Bronchial epithelial cell (primary cell): ENCODE measurements at regions not wholly inside any gene's neighbourhood (a gene's known extent, or its start where the extent isn't known, plus 50 kb on each side); places are given as distances from the start of the nearest gene placed in this dataset.

ENCODE experiments used
- DNase-seq: peaks from one replicate; pipeline ENCODE4 v3.0.0-alpha.2; 2010; ENCODE audit warnings: low read depth
- FAIRE-seq: peaks from 2 replicates; lab custom pipeline; 2011; peaks lifted over from hg19 to GRCh38; lab: Jason Lieb, UNC
- H3K27me3 ChIP-seq: 2 replicates; pipeline ENCODE4 v1.5.1; 2011; ENCODE audit warnings: low read length; ENCODE audit not compliant: control insufficient read depth, insufficient read depth
- H3K36me3 ChIP-seq: 2 replicates; pipeline ENCODE4 v1.5.1; 2011; ENCODE audit warnings: low read length; ENCODE audit not compliant: control insufficient read depth, insufficient read depth
- H3K4me3 ChIP-seq: 2 replicates; pipeline ENCODE4 v1.5.1; 2011; ENCODE audit warnings: mild to moderate bottlenecking, low read depth, low read length, control low read depth
- CTCF ChIP-seq: IDR thresholded peaks from 2 replicates; pipeline ENCODE4 v1.5.1; 2011; ENCODE audit warnings: mild to moderate bottlenecking, moderate library complexity, low read length, control low read depth, inconsistent platforms; ENCODE audit not compliant: insufficient read depth, severe bottlenecking

- DNase-seq (no peak), FAIRE-seq (peak; percentile 43)
- Histone ChIP-seq H3K27me3 (peaks cover 4% of the 10 kb centered on the region), H3K36me3 (no peaks in the 10 kb centered on the region), H3K4me3 (no peak overlapping the region)
- no peak for TF ChIP-seq CTCF
These were observed 93.2 kb upstream of the TLE3 start for GRCh38 chr15:70190965-70191364.

- peaks cover 4% of the 10 kb centered on the region for H3K27me3 ChIP-seq
- no peak for FAIRE-seq
These were observed 92.3 kb upstream of the TLE3 start for GRCh38 chr15:70189826-70190695.

GRCh38 chr15:70188286-70188685 lies 90.6 kb upstream of the TLE3 start:
- Histone ChIP-seq H3K4me3 (no peak overlapping the region), H3K36me3 (no peaks in the 10 kb centered on the region), H3K27me3 (peaks cover 4% of the 10 kb centered on the region)
- DNase-seq: no peak
- FAIRE-seq: peak; percentile 13
- TF ChIP-seq CTCF: no peak

More at GRCh38 chr15:70189826-70190695, 92.3 kb upstream of the TLE3 start:
- Histone ChIP-seq H3K36me3 (no peaks in the 10 kb centered on the region), H3K4me3 (no peak overlapping the region)
- no peak for TF ChIP-seq CTCF
- DNase-seq: no peak

- no peak overlapping the region for H3K4me3 ChIP-seq
- H3K36me3 ChIP-seq: no peaks in the 10 kb centered on the region
- DNase-seq (no peak), FAIRE-seq (no peak)
- H3K27me3 ChIP-seq: peaks cover 4% of the 10 kb centered on the region
- no peak for TF ChIP-seq CTCF
These were observed 89.6 kb upstream of the TLE3 start for GRCh38 chr15:70187331-70187730.

- no peak for FAIRE-seq
- no peaks in the 10 kb centered on the region for H3K36me3 ChIP-seq
- peaks cover 4% of the 10 kb centered on the region for H3K27me3 ChIP-seq
- TF ChIP-seq CTCF: no peak
- no peak overlapping the region for H3K4me3 ChIP-seq
- no peak for DNase-seq
These were observed 88.4 kb upstream of the TLE3 start for GRCh38 chr15:70186152-70186551.
